ENCODE measurements at regions not wholly inside any gene's neighbourhood (a gene's known extent, or its start where the extent isn't known, plus 50 kb on each side); places are given as distances from the start of the nearest gene placed in this dataset.

DNA sequence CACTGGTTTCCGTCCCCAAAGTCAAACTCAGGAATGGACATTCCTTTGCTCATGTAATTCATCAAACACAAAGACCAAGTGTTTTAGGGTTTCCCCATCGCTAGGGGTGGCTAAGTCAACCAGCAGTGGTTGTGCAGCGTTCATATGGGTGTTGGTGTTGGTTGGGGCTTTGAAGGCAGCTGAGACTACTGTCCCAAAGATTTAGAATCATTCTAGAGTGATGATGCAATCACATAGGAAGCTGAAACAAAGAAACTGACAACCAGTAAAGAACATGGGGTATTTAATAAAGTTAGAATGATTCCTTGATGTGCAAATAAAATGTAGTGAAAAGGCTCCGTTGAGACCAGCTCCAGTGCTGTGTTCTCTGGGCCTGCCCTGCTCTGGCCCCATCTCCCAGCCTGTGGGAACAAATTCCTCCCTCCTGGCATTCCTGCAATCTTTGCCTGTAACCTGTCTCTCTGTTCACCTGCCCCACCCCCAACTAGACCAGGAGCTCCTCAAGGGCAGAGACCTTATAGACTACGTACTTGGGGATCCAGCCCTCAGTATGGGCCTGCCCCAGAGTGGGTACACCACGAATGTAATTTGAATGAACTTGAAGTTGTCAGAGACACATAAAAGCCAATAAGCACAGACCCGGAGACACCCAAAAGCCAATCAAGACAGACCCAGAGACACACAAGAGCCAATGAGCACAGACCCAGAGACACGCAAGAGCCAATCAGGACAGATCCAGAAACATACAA lies 191.7 kb upstream of the TWIST2 start:
- no peak for TF ChIP-seq CTCF (IDR thresholded peaks at IDR 0.05; ENCODE audit: low read depth, low read length, missing control alignments)
- no peak overlapping the region for H3K4me3 ChIP-seq (ENCODE audit: low read depth, low read length)
- DNase-seq (ENCODE audit: low read depth): no peak

DNA sequence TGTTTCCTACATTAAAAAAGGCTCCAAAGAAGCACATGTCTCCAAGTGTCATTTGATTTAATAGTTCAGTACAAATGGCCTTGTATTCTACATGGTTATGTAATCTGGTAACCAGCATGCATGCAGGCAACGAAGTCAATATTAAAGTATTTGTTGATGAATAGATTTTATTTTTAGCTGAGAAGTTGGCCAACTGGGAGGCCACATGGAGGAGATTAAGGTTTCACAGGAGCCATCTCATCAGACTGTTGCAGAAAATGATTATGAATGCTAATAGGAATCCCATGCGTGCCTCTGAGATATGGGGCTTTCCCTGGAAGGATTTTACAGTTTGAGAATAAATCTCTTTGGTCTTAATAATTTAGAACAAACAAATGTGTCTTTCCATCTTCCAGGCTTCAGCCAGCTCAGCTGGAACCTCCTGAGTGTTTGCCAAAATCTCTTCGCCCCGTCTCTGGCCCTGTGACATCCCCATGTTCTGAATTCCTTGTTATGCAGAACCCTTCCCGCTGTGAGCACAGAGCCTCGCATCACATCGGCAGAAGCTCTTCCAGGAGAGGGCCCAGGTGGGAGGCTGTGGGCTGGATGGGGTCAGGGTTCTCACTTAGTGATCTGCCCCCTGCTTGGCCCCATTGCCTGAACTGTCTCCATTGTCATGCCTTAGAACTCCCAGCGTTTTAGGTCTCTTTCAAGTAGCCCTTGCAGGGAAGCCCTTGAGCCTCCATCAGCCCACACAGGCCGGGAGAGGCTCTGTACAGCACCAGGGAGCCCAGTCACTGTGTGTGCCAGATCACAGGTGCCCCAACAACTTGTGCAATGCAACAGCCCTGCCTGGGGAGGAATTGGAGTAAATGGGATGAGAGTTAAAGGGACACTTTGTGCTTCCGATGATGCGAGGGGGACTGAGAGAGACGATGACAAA lies 190.5 kb upstream of the TWIST2 start:
- H3K4me3 ChIP-seq (ENCODE audit: low read depth, low read length): no peak overlapping the region
- DNase-seq (ENCODE audit: low read depth): no peak
- TF ChIP-seq CTCF (IDR thresholded peaks at IDR 0.05; ENCODE audit: low read depth, low read length, missing control alignments): no peak

GRCh38 chr2:238658054-238658407 lies 189.9 kb upstream of the TWIST2 start:
- no peak for DNase-seq (ENCODE audit: low read depth)
- no peak for TF ChIP-seq CTCF (IDR thresholded peaks at IDR 0.05; ENCODE audit: low read depth, low read length, missing control alignments)
- H3K4me3 ChIP-seq (ENCODE audit: low read depth, low read length): no peak overlapping the region

DNA sequence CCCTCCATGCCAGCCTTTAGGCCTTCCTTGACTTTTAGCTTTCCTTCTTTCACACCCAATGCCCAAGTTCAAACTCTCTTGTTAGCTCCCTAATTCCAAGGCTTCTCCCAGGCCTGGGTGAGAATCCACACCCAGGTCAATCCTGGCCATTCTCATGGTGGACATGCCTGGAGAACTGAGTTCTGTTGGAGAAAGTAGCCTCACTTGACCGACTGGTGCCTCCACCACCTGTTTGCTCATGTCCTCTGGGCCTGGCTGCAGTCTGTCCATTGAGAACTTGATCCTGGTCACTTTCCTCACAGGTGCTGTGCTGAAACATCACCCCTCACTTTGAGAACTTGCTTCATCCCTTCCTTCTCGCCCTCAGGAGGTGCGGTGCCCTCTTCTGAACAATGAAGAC lies 189.1 kb upstream of the TWIST2 start:
- H3K4me3 ChIP-seq (ENCODE audit: low read depth, low read length): no peak overlapping the region
- DNase-seq (ENCODE audit: low read depth): no peak
- TF ChIP-seq CTCF (IDR thresholded peaks at IDR 0.05; ENCODE audit: low read depth, low read length, missing control alignments): no peak

DNA sequence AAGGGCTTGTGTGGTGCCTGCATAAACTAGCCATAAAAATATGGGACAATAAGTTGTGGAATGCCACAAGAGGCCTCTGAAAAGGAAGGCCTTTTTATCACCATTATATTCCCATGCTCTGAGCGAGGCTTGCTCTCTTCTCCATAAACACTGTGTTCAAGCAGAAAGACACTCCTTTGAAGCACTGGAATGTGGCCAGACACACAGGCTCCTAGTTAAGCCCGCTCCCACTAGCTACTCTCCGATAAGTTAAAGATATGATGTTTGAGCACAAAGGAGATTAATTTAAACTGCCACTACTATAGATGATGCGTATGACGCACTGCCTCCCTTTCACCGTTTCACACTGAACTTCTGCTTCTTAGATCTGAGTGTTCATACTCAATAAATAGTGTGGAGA lies 188.7 kb upstream of the TWIST2 start:
- TF ChIP-seq CTCF (IDR thresholded peaks at IDR 0.05; ENCODE audit: low read depth, low read length, missing control alignments): no peak
- H3K4me3 ChIP-seq (ENCODE audit: low read depth, low read length): no peak overlapping the region
- no peak for DNase-seq (ENCODE audit: low read depth)

DNA sequence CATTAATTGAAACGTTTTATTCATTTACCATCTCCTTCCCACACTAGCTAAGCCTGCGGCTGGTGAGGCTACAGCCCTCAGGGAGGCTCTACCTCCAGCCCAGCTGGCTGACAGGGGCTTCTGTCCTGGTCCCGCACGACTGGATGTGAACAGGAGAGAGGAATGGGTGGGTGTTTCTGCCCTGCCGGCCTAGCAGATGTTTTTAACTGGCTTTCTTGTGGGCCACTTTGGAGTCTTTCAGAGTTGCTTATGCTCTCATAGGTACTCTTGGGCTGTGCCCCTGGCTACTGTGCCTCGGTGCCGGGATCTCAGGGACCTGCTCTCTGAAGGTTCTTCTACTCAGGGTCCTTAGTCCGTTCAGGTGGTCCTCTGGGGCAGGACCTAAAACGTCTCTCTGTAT lies 184.3 kb upstream of the TWIST2 start:
- H3K4me3 ChIP-seq (ENCODE audit: low read depth, low read length): no peak overlapping the region
- no peak for DNase-seq (ENCODE audit: low read depth)
- TF ChIP-seq CTCF (IDR thresholded peaks at IDR 0.05; ENCODE audit: low read depth, low read length, missing control alignments): no peak
